HepG2 (cell line): ENCODE measurements at regions not wholly inside any gene's neighbourhood (a gene's known extent, or its start where the extent isn't known, plus 50 kb on each side); places are given as distances from the start of the nearest gene placed in this dataset.

Experiments
- ATAC-seq: fragments of 200-7000 bp; cut with Tn5 transposase; 3 replicates; pipeline ENCODE4 v1.9.1; 2020; ENCODE audit warnings: mild to moderate bottlenecking, moderate library complexity
- BruUV-seq: library from RNA; stranded (reverse); fragments of 400-500 nt; replicated peaks from 2 replicates; lab custom pipeline; 2021; lab: Mats Ljungman, UMichigan
- CTCF ChIA-PET: fragments of 300-600 bp; formaldehyde crosslinking; extraction: SDS; loops from one replicate; lab custom pipeline; 2021; ENCODE audit warnings: low total read pairs, inconsistent platforms, low intra/inter-chr PET ratio; lab: Yijun Ruan, JAX
- POLR2A ChIA-PET: fragments of 350-600 bp; sonication (Branson Sonifier 250); formaldehyde crosslinking; loops from one replicate; lab custom pipeline; 2020; ENCODE audit warnings: antibody characterized with exemption, inconsistent platforms; lab: Yijun Ruan, JAX
- DNase-seq: peaks from one replicate; pipeline ENCODE4 v3.0.0-alpha.2; 2015; ENCODE audit warnings: low spot score
- FAIRE-seq: peaks from 3 replicates; lab custom pipeline; 2011; peaks lifted over from hg19 to GRCh38; lab: Jason Lieb, UNC
- H2AFZ ChIP-seq: one replicate; pipeline ENCODE4 v1.6.1; 2011; ENCODE audit warnings: low read length, inconsistent platforms
- H3K27ac ChIP-seq: fragments of 300-600 bp; 3 replicates; pipeline ENCODE4 v1.8.0; 2011; ENCODE audit warnings: mixed run types, mild to moderate bottlenecking, mixed read lengths, low read length, inconsistent platforms; ENCODE audit not compliant: insufficient read depth; ENCODE audit errors: extremely low read length
- H3K27me3 ChIP-seq, 2 experiments: fragments of 200-600 bp in 1 of 2; 2 replicates in 1 of 2; 3 replicates in 1 of 2; pipeline versions ENCODE4 v1.6.0 to v1.8.0; 2011; ENCODE audit warnings: low read length in 2 of 2, mild to moderate bottlenecking in 2 of 2, moderate library complexity in 2 of 2, inconsistent platforms in 1 of 2; ENCODE audit not compliant: insufficient read depth in 2 of 2, control insufficient read depth in 1 of 2
- H3K36me3 ChIP-seq, 2 experiments: fragments of 200-600 bp in 1 of 2; replicated peaks in 1 of 2; 2 replicates in 1 of 2; 3 replicates in 1 of 2; pipeline versions ENCODE4 v1.5.1 to v1.8.0; 2011; ENCODE audit warnings: low read length in 2 of 2, inconsistent platforms in 1 of 2; ENCODE audit not compliant: insufficient read depth in 2 of 2, control insufficient read depth in 1 of 2
- H3K4me1 ChIP-seq: 2 replicates; pipeline ENCODE4 v1.5.1; 2012; ENCODE audit warnings: low read length, inconsistent platforms; ENCODE audit not compliant: insufficient read depth
- H3K4me2 ChIP-seq: 2 replicates; pipeline ENCODE4 v1.6.0; 2011; ENCODE audit warnings: low read depth, low read length, inconsistent platforms
- H3K4me3 ChIP-seq, 3 experiments: fragments of 200-600 bp in 1 of 3; sonication (generic), shearing (Covaris generic) in 1 of 3; replicated peaks in 1 of 3; 2 replicates each; pipeline ENCODE4 v1.5.1; 2011 to 2016; ENCODE audit warnings: low read length in 3 of 3, inconsistent platforms in 2 of 3, low read depth in 2 of 3, mild to moderate bottlenecking in 2 of 3, control low read depth in 1 of 3, mixed read lengths in 1 of 3; ENCODE audit not compliant: insufficient read depth in 1 of 3
- H3K79me2 ChIP-seq: one replicate; pipeline ENCODE4 v1.6.1; 2011; ENCODE audit warnings: low read length, inconsistent platforms; ENCODE audit not compliant: insufficient read depth
- H3K9ac ChIP-seq: 2 replicates; pipeline ENCODE4 v1.6.0; 2011; ENCODE audit warnings: mild to moderate bottlenecking, low read depth, low read length, inconsistent platforms; ENCODE audit not compliant: insufficient read depth
- H3K9me3 ChIP-seq: 2 replicates; pipeline ENCODE4 v1.5.1; 2012; ENCODE audit warnings: mild to moderate bottlenecking, low read length
- H4K20me1 ChIP-seq: 2 replicates; pipeline ENCODE4 v1.6.0; 2011; ENCODE audit warnings: inconsistent platforms, mild to moderate bottlenecking, low read length, moderate library complexity; ENCODE audit not compliant: insufficient read depth
- CAMTA2 ChIP-seq: sonication (generic); formaldehyde crosslinking; IDR thresholded peaks from 2 replicates; pipeline ENCODE4 v1.4.0; 2020; ENCODE audit warnings: mild to moderate bottlenecking, missing genetic modification reagents, borderline replicate concordance
- EED ChIP-seq: sonication (generic); formaldehyde crosslinking; IDR thresholded peaks from 2 replicates; pipeline ENCODE4 v1.5.0; 2020; ENCODE audit warnings: mild to moderate bottlenecking, missing genetic modification reagents
- HIC2 ChIP-seq: sonication (generic); formaldehyde crosslinking; IDR thresholded peaks from 2 replicates; pipeline ENCODE4 v1.9.0; 2022; ENCODE audit warnings: low read depth, missing genetic modification reagents
- HNRNPH1 ChIP-seq: fragments of 200-400 bp; formaldehyde crosslinking; optimal IDR thresholded peaks from 2 replicates; pipeline ENCODE3; 2017; ENCODE audit warnings: mild to moderate bottlenecking, low read depth, low read length
- MAX ChIP-seq: IDR thresholded peaks from 2 replicates; pipeline ENCODE4 v1.6.1; 2012; ENCODE audit warnings: inconsistent platforms
- MED8 ChIP-seq: sonication (generic); formaldehyde crosslinking; IDR thresholded peaks from 2 replicates; pipeline ENCODE4 v1.8.1; 2023; ENCODE audit warnings: mild to moderate bottlenecking, missing genetic modification reagents; ENCODE audit not compliant: insufficient replicate concordance
- MEIS2 ChIP-seq: sonication (generic); formaldehyde crosslinking; IDR thresholded peaks from 2 replicates; pipeline ENCODE4 v1.9.0; 2021; ENCODE audit warnings: mild to moderate bottlenecking, missing genetic modification reagents
- NCOR1 ChIP-seq: fragments of 200-600 bp; sonication (generic); IDR thresholded peaks from 2 replicates; pipeline ENCODE4 v1.7.0; 2017; ENCODE audit warnings: antibody characterized with exemption, low read length, borderline replicate concordance
- ZBTB34 ChIP-seq: sonication (generic); formaldehyde crosslinking; IDR thresholded peaks from 2 replicates; pipeline ENCODE4 v1.8.0; 2022; ENCODE audit warnings: mild to moderate bottlenecking, missing genetic modification reagents
- ZFP62 ChIP-seq: sonication (generic); formaldehyde crosslinking; IDR thresholded peaks from 2 replicates; pipeline ENCODE4 v1.4.0; 2020; ENCODE audit warnings: missing genetic modification reagents
- ZNF3 ChIP-seq: IDR thresholded peaks from 2 replicates; pipeline ENCODE4 v1.7.0; 2017; ENCODE audit warnings: inconsistent platforms
- ZNF616 ChIP-seq: sonication (generic); formaldehyde crosslinking; IDR thresholded peaks from 2 replicates; pipeline ENCODE4 v1.5.0; 2020; ENCODE audit warnings: low read depth, mild to moderate bottlenecking, missing genetic modification reagents
- WGBS: methylation state at CpG from one replicate; pipeline ENCODE4 v1.1.6; 2017; ENCODE audit warnings: low lambda C conversion rate; 5-methylcytosine and 5-hydroxymethylcytosine counted together
- in situ Hi-C: cut with HindIII; loops from 2 replicates; pipeline ENCODE4 v1.10.0; 2017; ENCODE audit warnings: low pct_unique_long_range_greater_than_20kb; ENCODE audit not compliant: extremely low pct_ligation_motif_present
- intact Hi-C: fragments of 100-400 bp; cut with micrococcal nuclease; formaldehyde crosslinking; loops from one replicate; pipeline ENCODE4 v1.10.0; 2022; ENCODE audit not compliant: unreplicated experiment

- no peaks in the 10 kb centered on the region for H3K36me3 ChIP-seq
- H3K27ac ChIP-seq: no peak overlapping the region
- H3K9me3 ChIP-seq: peaks cover 10% of the 10 kb centered on the region
- ChIA-PET POLR2A (no interaction called here), CTCF (no interaction called here)
- ATAC-seq: no peak
- 58% methylated on average over 8 of the region's 10 CpGs for WGBS
- no TSS peak for BruUV-seq
- no peak overlapping the region for H3K4me3 ChIP-seq
- H3K4me1 ChIP-seq: no peaks in the 10 kb centered on the region
- H3K9ac ChIP-seq: no peak overlapping the region
- in situ Hi-C loops: no loop called here
- H3K79me2 ChIP-seq: no peaks in the 10 kb centered on the region
- TF ChIP-seq ZNF3 (CRISPR knock-in tag) (no peak), MAX (no peak), EED (CRISPR knock-in tag) (no peak), NCOR1 (no peak), ZFP62 (no peak)
- DNase-seq: no peak
- intact Hi-C loops: no loop called here
- no peaks in the 10 kb centered on the region for H4K20me1 ChIP-seq
- H2AFZ ChIP-seq: no peak overlapping the region
- no peak for FAIRE-seq
- H3K27me3 ChIP-seq: no peaks in the 10 kb centered on the region; a peak in 1 of 5 replicates
- H3K4me2 ChIP-seq: no peak overlapping the region
Measured at GRCh38 chr10:47158116-47159071, 141.6 kb upstream of the GDF10 start.

- Histone ChIP-seq H3K79me2 (no peaks in the 10 kb centered on the region), H2AFZ (no peak overlapping the region), H4K20me1 (no peaks in the 10 kb centered on the region), H3K4me1 (no peaks in the 10 kb centered on the region), H3K27me3 (peaks cover 0 to 3% of the 10 kb centered on the region in 2 experiments; a peak in 2 of 5 replicates), H3K4me2 (no peak overlapping the region), H3K9me3 (peaks cover 8% of the 10 kb centered on the region), H3K27ac (no peak overlapping the region), H3K9ac (no peak overlapping the region)
- no TSS peak for BruUV-seq
- no peak for FAIRE-seq
- 0% methylated on average over 5 of the region's 7 CpGs for WGBS
- CTCF ChIA-PET: no interaction called here
- DNase-seq: no peak
- TF ChIP-seq CAMTA2 (CRISPR knock-in tag) (no peak), ZBTB34 (no peak), HNRNPH1 (no peak), HIC2 (CRISPR knock-in tag) (no peak), MED8 (CRISPR knock-in tag) (no peak), MEIS2 (CRISPR knock-in tag) (no peak), ZNF616 (CRISPR knock-in tag) (no peak)
- TF ChIP-seq, all 625 proteins: peak for 0
- POLR2A ChIA-PET: no interaction called here
- in situ Hi-C loops: no loop called here
- Histone ChIP-seq H3K4me3 (no peak overlapping the region), H3K36me3 (no peaks in the 10 kb centered on the region)
- no peak for ATAC-seq
- intact Hi-C loops: no loop called here
Measured at GRCh38 chr10:47159361-47160260, 140.4 kb upstream of the GDF10 start.
